ENCODE measurements at regions not wholly inside any gene's neighbourhood (a gene's known extent, or its start where the extent isn't known, plus 50 kb on each side); places are given as distances from the start of the nearest gene placed in this dataset.

GRCh38 chr10:123458933-123459332 lies 207.2 kb upstream of the GPR26 start:
- no peak for TF ChIP-seq CTCF (conservative IDR thresholded peaks at IDR 0.05; ENCODE audit: low read depth)
- no peak for DNase-seq (ENCODE audit: low spot score)
- no peak overlapping the region for H3K27ac ChIP-seq
- POLR2A ChIA-PET (ENCODE audit: low non-redundant PET) = no interaction called here
- CTCF ChIA-PET = no interaction called here

GRCh38 chr10:123459371-123460091 lies 206.6 kb upstream of the GPR26 start:
- CTCF ChIA-PET = no interaction called here

GRCh38 chr10:123462246-123462645 lies 203.9 kb upstream of the GPR26 start:
- ChIA-PET CTCF (no interaction called here), POLR2A (ENCODE audit: low non-redundant PET) (no interaction called here)
- DNase-seq (ENCODE audit: low spot score) = no peak
- no peak for TF ChIP-seq CTCF (conservative IDR thresholded peaks at IDR 0.05; ENCODE audit: low read depth)
- H3K27ac ChIP-seq = no peak overlapping the region

More at GRCh38 chr10:123459371-123460091, 206.6 kb upstream of the GPR26 start:
- no peak overlapping the region for H3K27ac ChIP-seq
- POLR2A ChIA-PET (ENCODE audit: low non-redundant PET) = no interaction called here
- TF ChIP-seq CTCF (conservative IDR thresholded peaks at IDR 0.05; ENCODE audit: low read depth) = no peak
- no peak for DNase-seq (ENCODE audit: low spot score)

GRCh38 chr10:123462756-123463155 lies 203.4 kb upstream of the GPR26 start:
- POLR2A ChIA-PET (ENCODE audit: low non-redundant PET) = no interaction called here
- H3K27ac ChIP-seq = no peak overlapping the region
- no peak for DNase-seq (ENCODE audit: low spot score)
- CTCF ChIA-PET = no interaction called here
- no peak for TF ChIP-seq CTCF (conservative IDR thresholded peaks at IDR 0.05; ENCODE audit: low read depth)

- DNase-seq (ENCODE audit: low spot score) = no peak
- no peak overlapping the region for H3K27ac ChIP-seq
- no peak for TF ChIP-seq CTCF (conservative IDR thresholded peaks at IDR 0.05; ENCODE audit: low read depth)
- CTCF ChIA-PET = no interaction called here
- POLR2A ChIA-PET (ENCODE audit: low non-redundant PET) = no interaction called here
These were observed 203.0 kb upstream of the GPR26 start for GRCh38 chr10:123463181-123463580.

- DNase-seq (ENCODE audit: low spot score) = no peak
- CTCF ChIA-PET = interaction anchor here (0.5 kb wide), 1 partner anchor 400 kb away, joined by 3 read pairs; no protein-coding TSS in a partner anchor
- POLR2A ChIA-PET (ENCODE audit: low non-redundant PET) = no interaction called here
These were observed 202.5 kb upstream of the GPR26 start for GRCh38 chr10:123463698-123464097.

More at GRCh38 chr10:123463698-123464097, 202.5 kb upstream of the GPR26 start:
- TF ChIP-seq CTCF (conservative IDR thresholded peaks at IDR 0.05; ENCODE audit: low read depth) = no peak
- H3K27ac ChIP-seq = no peak overlapping the region
